ENCODE measurements at regions not wholly inside any gene's neighbourhood (a gene's known extent, or its start where the extent isn't known, plus 50 kb on each side); places are given as distances from the start of the nearest gene placed in this dataset.

DNA sequence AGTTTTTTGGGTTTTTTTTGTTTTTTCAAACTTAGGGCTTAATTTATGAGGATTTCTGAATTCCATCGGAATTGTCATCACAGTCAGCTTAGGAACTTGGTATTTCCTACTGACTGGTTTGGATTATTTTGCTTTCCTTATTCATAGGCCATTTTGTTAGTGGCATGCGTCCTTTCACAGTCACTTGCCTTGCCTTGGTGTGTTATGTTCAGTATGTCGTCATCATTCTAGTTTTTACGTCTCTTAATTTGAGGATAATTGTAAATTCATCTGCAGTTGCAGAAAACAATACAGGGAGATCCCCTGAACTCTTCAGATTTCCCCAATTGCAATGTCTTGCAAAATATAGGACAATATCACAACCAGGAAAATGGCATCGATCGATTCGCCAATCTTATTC, 485.3 kb downstream of the CBLN2 start:
- no peak for FAIRE-seq

DNA sequence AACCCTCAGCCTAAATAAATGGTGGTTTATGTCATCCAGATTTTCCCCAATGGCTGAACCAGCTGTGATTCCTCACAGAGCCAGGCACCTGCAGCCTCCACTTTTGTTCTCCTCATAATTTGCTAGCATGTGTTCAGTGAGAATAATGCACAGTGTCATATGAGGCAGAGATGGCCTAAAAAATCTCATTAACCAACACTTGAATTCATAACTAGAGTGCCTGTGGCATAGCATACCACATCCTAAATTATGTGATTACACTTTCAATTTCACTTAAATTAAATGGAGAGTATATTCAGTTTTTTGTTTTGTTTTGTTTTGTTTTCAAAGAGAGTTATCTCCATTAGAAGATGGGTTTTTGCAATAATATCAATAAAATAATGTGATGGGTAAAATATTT, 488.0 kb downstream of the CBLN2 start:
- no peak for FAIRE-seq

DNA sequence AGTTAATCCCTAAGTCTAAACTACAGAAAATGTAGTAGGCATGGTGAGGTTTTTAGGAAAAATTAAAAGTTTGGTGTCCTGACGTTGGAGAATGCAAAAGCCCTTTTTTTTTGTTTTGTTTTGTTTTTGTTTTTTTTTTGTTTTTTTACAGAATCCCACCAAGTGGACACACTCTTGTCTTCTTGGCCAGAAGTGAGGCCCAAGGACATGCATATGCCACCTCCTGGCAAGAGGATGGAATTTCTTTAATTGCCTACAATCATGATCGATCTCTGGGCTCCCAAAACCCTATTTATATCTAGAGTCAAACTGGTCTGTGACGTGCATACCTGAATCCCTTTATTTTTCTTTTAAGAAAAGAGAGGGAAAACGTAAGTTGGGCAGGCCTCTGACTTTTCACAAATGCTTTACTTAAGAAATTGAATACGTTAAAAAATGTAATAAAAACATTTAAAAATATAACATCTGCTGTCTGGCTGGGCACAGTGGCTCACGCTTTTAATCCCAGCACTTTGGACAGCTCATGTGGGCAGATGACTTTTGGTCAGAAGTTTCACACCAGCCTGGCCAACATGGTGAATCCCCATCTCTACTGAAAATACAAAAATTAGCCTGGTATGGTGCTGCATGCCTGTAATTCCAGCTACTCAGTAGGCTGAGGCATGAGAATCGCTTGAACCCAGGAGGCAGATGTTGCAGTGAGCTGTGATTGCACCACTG, 502.7 kb downstream of the CBLN2 start:
- FAIRE-seq: no peak

- no peak for FAIRE-seq
Measured at GRCh38 chr18:72013427-72013850, 530.7 kb downstream of the CBLN2 start.

GRCh38 chr18:71998547-71999097, 545.5 kb downstream of the CBLN2 start:
- no peak for FAIRE-seq

- no peak for FAIRE-seq
Measured at GRCh38 chr18:71995904-71996465, 548.2 kb downstream of the CBLN2 start.

DNA sequence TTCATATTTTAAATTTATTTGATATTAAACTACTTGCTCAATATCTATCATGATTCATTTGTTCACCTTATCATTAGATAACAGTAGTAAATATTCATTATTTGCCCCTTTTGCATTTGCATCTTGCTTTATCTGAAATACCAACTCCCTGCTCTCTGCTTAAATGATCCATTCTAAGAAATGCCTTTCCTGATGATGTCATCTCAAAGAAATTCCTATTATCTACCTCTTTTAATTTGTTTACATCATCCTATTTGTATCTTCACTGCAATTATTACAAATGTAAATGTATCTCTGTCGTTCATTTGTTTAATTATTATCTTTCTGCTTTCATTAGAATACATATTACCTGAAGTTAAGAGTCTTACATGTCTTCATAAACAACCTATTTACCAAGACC, 549.9 kb downstream of the CBLN2 start:
- no peak for FAIRE-seq

GRCh38 chr18:71989616-71990015, 554.5 kb downstream of the CBLN2 start:
- FAIRE-seq: no peak

DNA sequence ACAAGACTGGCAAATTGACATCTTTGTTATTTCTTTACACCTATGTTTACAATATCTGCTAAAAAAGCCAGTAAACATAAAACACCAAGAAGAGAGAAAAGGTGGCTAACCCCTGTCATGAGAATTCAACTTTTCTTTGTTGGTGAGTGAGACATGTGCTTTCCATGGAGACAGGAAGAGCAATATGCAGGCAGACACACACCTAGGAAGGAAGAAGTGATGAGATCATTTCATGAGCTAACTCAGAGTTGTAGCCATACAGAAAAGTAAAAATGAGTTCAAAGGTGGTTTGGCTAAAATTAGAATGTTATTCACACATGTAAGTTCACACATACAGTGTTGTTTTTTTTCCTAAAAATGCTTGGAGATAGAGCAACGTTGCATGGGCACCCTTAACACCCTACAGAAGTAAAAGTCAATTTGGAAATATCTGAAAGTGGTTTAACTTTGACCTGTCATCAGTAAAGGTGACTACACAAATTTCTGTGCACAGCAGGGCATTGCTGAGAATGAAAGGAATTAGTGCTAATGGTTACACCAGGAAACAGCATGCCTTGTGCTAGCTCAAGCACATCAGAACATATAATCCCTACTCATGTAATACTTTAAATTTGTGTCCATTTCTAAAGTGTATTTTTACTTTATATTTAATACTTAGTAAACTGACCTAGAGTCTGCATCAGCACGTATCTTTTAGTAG, 557.6 kb downstream of the CBLN2 start:
- no peak for FAIRE-seq

DNA sequence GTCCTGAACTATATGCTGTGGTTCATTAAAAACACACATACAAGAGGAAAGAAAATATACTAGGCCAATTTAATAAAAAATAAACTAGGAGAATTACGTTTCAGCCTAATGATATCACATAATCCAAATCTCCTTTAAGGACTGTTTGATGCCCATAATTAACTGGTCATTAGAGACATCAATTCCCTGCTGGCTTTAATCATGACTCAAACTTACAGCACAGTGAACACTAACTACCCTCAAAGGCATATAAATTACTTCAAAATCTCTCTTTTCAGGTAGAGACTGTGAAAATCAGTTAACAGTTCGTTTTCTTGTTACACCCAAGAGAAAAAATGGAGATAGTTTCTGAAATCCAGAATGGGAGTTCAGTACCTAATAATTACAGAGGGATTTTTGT, 567.4 kb downstream of the CBLN2 start:
- no peak for FAIRE-seq

DNA sequence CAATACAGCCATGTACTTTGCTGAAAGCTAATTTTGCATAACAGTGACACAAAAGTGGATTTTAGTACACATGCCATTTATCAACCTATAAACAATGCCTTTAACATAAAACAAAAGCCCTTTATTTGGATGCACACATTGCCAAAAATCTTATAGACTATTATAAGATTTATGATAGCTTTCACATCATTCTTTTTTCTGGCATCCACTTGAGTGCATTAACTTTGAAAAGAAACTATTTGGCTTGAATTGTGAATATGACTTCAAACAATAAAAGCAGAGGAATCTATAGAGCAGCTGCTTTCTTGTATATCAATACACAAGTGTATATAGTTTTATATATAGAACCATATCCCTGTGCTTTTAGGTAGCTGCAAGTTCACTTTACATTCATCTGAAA, 577.4 kb downstream of the CBLN2 start:
- FAIRE-seq: no peak

- FAIRE-seq: no peak
Measured at GRCh38 chr18:71958605-71959004, 585.5 kb downstream of the CBLN2 start.

DNA sequence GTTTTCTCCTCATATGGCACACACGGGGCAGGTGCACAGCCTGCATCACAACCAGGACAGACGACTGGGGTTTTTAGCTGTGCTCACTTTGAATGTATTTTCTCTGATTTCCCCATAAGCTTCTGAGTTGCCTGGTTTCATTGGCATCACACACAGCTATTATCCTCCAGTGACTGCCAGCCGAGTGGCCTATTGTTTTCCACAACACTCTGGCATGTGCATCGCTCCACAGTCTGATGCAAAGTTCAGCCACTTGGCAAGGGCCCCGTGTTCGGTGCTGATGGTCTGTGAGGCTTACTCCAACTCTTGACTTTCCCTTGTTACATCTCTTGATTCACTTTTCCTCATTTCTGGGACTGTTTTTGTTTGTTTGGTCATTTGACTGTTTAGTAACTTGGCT, 593.1 kb downstream of the CBLN2 start:
- FAIRE-seq: no peak

DNA sequence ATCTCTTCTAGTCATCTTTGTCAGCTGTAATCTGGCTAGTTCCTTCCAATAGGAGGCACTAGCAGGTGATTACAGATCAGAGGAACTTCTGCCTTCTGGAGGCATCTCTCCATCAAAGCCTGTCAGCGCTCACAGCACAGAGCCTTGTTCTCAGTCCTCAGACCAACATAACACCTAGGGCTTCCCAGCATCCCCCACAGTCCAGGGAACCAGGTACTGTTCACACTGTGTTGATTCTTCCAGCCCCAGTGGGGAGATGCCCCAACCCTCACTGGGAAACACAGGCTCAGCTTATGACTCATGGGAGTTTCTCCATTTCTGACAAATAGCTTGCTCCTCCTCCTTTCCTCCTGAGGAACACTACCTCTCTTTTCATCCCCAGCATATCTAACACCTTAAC, 601.7 kb downstream of the CBLN2 start:
- no peak for FAIRE-seq

DNA sequence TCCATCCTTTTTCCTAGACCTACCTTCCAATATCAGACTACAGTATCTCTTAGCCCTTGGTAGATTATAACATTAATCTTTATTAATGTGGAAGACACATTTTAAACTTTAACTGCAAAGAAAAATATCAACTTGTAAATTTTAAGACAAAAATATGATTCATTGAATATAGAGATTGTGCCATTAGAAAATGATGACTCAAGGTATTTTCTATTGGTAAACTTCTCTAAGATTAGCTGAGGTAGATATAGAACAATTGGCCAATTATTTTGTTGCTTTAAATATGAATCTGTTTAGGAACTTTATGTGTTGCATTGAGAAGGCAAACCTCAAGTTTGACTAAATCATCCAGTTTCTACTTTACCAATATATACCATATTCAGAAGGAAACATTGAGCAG, 604.7 kb downstream of the CBLN2 start:
- no peak for FAIRE-seq

DNA sequence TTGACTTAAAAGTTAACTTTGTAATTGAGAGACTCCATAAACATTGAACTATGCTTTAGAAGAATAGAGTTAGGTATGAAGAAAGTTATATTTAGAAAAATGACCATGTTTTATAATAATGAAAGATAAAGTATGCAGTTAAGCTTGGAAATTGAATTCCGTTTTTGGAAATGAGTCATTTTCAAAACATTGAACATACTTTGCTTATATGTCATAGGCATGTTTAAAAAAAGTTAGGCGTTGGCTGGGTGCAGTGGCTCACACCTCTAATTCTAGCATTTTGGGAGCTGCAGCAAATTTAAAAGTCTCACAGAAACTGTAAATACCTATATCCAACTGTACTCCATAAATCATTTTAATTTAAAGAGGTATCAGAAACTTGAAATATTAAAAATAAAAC, 607.4 kb downstream of the CBLN2 start:
- no peak for FAIRE-seq

GRCh38 chr18:71919211-71919610, 624.9 kb downstream of the CBLN2 start:
- no peak for FAIRE-seq

DNA sequence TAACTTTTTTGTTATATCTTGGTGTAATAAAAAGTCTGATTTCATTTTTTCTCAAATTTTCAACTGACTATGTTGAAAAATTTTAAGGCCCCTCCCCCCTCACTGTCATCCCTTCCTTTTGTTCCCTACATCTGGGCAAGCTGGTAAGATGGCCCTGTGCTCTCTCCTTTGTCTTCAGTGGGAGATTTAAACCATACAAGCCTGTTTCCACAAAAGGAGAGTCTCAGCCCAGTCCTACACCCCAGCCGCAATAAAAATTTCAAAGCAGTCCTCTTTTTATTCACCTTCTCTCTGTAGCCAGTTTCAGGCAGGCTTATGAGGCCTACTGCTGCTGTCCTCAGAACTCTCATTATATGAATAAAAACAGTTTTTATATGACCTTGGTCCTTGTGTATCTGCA, 630.5 kb downstream of the CBLN2 start:
- no peak for FAIRE-seq

GRCh38 chr18:71902482-71902881, 641.7 kb downstream of the CBLN2 start:
- FAIRE-seq: no peak

DNA sequence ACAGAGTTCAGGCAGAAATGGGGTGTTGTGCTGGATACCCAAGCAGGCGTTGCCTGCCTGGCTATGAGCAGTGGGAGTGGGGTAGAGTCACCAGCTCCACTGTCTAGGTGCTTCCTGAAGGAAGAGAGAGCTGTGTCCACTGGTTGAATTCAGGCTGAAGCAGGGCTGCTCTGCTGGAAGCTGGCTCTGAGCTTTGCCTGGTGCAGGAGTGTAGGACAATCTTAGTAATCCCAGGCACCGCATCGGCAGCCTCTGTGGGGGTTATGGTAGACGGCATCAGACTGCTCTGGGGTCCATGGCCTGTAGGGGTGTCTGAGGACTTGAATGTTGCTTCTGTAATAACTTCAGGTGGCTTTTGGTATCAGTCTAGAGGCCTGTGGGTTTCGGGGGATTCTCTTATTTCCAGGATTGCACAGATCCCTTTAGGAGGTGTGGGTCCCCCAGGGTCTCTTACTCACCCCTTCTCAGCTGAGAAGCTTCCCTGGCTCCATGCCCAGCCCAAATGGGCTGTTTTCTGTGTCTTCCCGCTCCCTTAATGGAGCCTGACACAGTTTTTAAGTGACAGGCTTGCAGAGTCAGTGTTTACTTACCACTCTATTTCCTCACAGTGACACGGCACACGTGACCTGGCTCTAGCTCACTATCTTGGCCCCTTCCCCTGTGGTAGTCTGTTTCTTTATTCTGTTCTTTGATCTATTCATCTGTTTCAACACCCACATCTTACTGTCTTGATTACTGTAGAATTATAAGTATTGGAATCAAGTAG, 644.3 kb downstream of the CBLN2 start:
- no peak for FAIRE-seq

GRCh38 chr18:71899183-71899582, 645.0 kb downstream of the CBLN2 start:
- FAIRE-seq: no peak

DNA sequence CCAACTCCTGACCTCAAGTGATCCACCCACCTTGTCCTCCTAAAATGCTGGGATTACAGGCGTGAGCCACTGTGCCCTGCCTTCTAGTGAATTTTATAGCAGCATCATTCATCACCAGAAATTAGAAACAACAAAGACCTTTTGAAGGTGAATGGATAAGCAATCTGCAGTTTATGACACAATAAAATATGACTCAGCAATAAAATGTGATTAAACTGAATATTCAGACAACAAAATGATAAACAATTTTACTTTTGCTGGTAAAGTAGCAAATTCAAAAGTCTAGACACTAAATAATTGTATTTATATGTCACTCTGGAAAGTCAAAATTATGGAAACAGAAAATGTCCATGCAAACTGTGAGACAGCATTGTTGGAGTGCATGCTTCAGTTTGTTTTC, 656.6 kb downstream of the CBLN2 start:
- FAIRE-seq: no peak

DNA sequence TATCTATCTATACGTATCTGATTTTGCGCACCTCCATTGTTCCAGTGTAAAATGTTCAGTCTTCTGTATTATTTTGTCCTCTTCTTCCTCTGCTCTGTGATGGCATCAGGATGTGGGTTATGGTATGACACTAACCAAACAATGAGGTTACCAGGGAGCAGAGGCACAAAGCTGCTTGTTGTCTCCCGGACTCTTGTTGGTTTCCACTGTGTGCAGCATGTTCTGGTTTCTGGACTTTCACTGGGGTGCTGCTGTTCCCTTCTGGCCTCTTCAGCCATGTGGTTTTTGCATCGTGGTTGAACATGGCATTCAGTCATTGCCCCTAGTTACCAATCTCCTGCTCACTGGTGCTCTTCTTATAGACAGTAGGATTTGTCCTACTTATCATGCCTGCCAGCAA, 665.9 kb downstream of the CBLN2 start:
- FAIRE-seq: no peak
